ENCODE measurements at regions not wholly inside any gene's neighbourhood (a gene's known extent, or its start where the extent isn't known, plus 50 kb on each side); places are given as distances from the start of the nearest gene placed in this dataset.
"Not testable (repeated sequence)": the region's sequence is repeated elsewhere in the genome, so short reads cannot be mapped to it uniquely, and the experiment has no call there.

- TF ChIP-seq POLR2A, CTCF (IDR thresholded peaks at IDR 0.05): not testable (repeated sequence)
Observed at GRCh38 chr22:23424551-23425068, 155.5 kb downstream of the IGLL1 start.

All from body of pancreas (tissue), 4 donors.